CD4-positive, CD25-positive, alpha-beta regulatory T cell (primary cell): ENCODE measurements at regions not wholly inside any gene's neighbourhood (a gene's known extent, or its start where the extent isn't known, plus 50 kb on each side); places are given as distances from the start of the nearest gene placed in this dataset.

Experiments
- ATAC-seq, 2 donors: fragments of 150-1000 bp; cut with Tn5 transposase; one replicate each; pipeline ENCODE4 v1.10.0; 2021; ENCODE audit warnings: low read depth in 2 of 2, moderate number of reproducible peaks in 2 of 2, moderate library complexity in 1 of 2
- DNase-seq, 3 donors: peaks; one replicate each; pipeline versions ENCODE4 v3.0.0 to v3.0.0-alpha.2; 2012 to 2022; ENCODE audit warnings: mixed read lengths in 1 of 3
- H3K27ac ChIP-seq: one replicate; pipeline ENCODE4 v1.7.0; 2013; ENCODE audit warnings: mild to moderate bottlenecking, low read length; ENCODE audit not compliant: insufficient read depth, poor library complexity, severe bottlenecking
- H3K27me3 ChIP-seq: one replicate; pipeline ENCODE4 v1.7.0; 2013; ENCODE audit warnings: low read length; ENCODE audit not compliant: control insufficient read depth, insufficient read depth
- H3K36me3 ChIP-seq: one replicate; pipeline ENCODE4 v1.7.0; 2013; ENCODE audit warnings: mild to moderate bottlenecking, low read length, moderate library complexity; ENCODE audit not compliant: control insufficient read depth, insufficient read depth
- H3K4me1 ChIP-seq: 2 replicates; pipeline ENCODE4 v1.7.0; 2013; ENCODE audit warnings: mild to moderate bottlenecking, low read length; ENCODE audit not compliant: insufficient read depth, control insufficient read depth, poor library complexity, severe bottlenecking
- H3K4me3 ChIP-seq: one replicate; pipeline ENCODE4 v1.7.0; 2013; ENCODE audit warnings: low read depth, mild to moderate bottlenecking, low read length, moderate library complexity
- H3K9me3 ChIP-seq, 2 experiments: 1 replicate in 1 of 2; 2 replicates in 1 of 2; pipeline ENCODE4 v1.7.0; 2013; ENCODE audit warnings: low read length in 2 of 2, mild to moderate bottlenecking in 1 of 2, moderate library complexity in 1 of 2; ENCODE audit not compliant: control insufficient read depth in 2 of 2
- H3K27ac Mint-ChIP-seq, 3 donors: one replicate each; pipeline ENCODE4 v1.8.0; 2020 to 2022; ENCODE audit warnings: mild to moderate bottlenecking in 3 of 3, mixed read lengths in 3 of 3, moderate library complexity in 2 of 3
- H3K27me3 Mint-ChIP-seq: one replicate; pipeline ENCODE4 v1.8.0; 2022; ENCODE audit warnings: mild to moderate bottlenecking, mixed read lengths
- H3K36me3 Mint-ChIP-seq: one replicate; pipeline ENCODE4 v1.8.0; 2020; ENCODE audit warnings: mixed read lengths
- H3K4me1 Mint-ChIP-seq, 4 donors: one replicate each; pipeline ENCODE4 v1.8.0; 2020 to 2022; ENCODE audit warnings: mixed read lengths in 4 of 4, mild to moderate bottlenecking in 1 of 4
- H3K4me3 Mint-ChIP-seq, 4 donors: one replicate each; pipeline ENCODE4 v1.8.0; 2020 to 2022; ENCODE audit warnings: mild to moderate bottlenecking in 4 of 4, mixed read lengths in 4 of 4, moderate library complexity in 3 of 4
- H3K9me3 Mint-ChIP-seq, 7 donors: one replicate each; pipeline ENCODE4 v1.8.0; 2020 to 2022; ENCODE audit warnings: mixed read lengths in 7 of 7, mild to moderate bottlenecking in 3 of 7, moderate library complexity in 2 of 7

DNA sequence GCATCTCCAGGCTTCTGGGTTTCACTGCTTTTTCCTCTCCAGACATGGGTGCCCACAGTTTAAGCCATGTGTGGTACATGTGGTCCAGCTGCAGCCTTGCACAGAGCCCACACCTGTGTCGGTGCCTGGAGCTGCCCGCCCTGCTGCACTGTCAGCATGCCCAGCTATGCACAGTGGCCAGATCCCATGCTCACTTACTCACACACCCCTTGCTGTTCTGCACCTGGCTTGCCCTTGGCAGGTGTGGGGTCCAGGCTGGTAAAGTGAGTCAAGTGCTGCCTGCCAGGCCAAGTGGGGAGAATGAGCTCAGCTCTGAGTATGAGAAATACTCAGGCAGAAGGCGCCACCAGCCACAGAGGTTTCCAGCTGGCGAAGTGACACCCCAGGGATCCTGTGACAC lies 739.9 kb downstream of the CDH11 start:
- H3K27me3 Mint-ChIP-seq, result no peaks in the 10 kb centered on the region
- Histone ChIP-seq H3K36me3 (no peaks in the 10 kb centered on the region), H3K27ac (no peak overlapping the region), H3K9me3 (no peaks in the 10 kb centered on the region), H3K27me3 (no peaks in the 10 kb centered on the region), H3K4me1 (no peaks in the 10 kb centered on the region), H3K4me3 (no peak overlapping the region)
- no peak overlapping the region for H3K4me3 Mint-ChIP-seq
- no peak overlapping the region for H3K27ac Mint-ChIP-seq
- peaks cover 4 to 30% (median 12%) of the 10 kb centered on the region in 7 donors for H3K9me3 Mint-ChIP-seq
- ATAC-seq, result no peak
- H3K4me1 Mint-ChIP-seq, result no peaks in the 10 kb centered on the region
- H3K36me3 Mint-ChIP-seq, result no peaks in the 10 kb centered on the region
- no peak for DNase-seq

- Mint-ChIP-seq H3K27me3 (no peaks in the 10 kb centered on the region), H3K4me1 (no peaks in the 10 kb centered on the region), H3K27ac (no peak overlapping the region), H3K9me3 (peaks cover 2 to 25% (median 7%) of the 10 kb centered on the region in 7 donors), H3K4me3 (no peak overlapping the region), H3K36me3 (no peaks in the 10 kb centered on the region)
- Histone ChIP-seq H3K27me3 (no peaks in the 10 kb centered on the region), H3K36me3 (no peaks in the 10 kb centered on the region), H3K4me1 (no peaks in the 10 kb centered on the region), H3K27ac (no peak overlapping the region), H3K4me3 (no peak overlapping the region), H3K9me3 (peaks cover 0 to 2% of the 10 kb centered on the region in 2 experiments)
- DNase-seq, result no peak
- no peak for ATAC-seq
These were observed 741.1 kb downstream of the CDH11 start for GRCh38 chr16:64380751-64381150.

DNA sequence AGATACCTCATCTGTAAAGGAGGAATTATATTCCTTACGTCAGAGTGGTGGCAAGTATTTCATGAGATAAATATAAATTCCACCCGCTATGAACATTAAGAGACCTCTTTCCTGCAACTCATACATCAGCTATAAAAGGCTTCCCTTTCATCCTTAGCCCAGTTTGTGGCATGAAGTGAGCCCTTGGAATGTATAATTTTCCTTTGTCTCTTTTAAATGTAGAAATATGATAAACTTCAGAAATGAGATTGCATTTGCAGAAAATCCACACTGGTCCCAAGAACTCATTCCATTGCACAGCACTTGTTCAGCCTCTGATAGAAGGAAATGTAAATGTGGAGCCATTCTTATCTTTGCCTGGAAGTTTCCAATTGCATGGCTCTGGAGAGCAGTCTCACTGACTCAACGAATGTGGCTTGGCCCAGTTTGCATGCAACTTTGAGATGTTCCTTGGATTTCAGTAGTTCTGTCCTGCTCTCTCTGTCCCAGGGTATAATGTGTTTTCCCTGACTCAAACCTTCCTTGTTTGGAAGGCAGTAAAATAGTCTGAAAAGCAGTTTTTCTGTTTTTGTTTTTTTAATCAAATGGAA lies 746.4 kb downstream of the CDH11 start:
- ATAC-seq, result no peak
- DNase-seq, result no peak
- peaks cover 2 to 5% of the 10 kb centered on the region in 2 experiments for H3K9me3 ChIP-seq
- no peaks in the 10 kb centered on the region for H3K27me3 Mint-ChIP-seq
- H3K36me3 ChIP-seq, result no peaks in the 10 kb centered on the region
- H3K27ac Mint-ChIP-seq, result no peak overlapping the region
- H3K27ac ChIP-seq, result no peak overlapping the region
- H3K36me3 Mint-ChIP-seq, result no peaks in the 10 kb centered on the region
- H3K4me1 ChIP-seq, result no peaks in the 10 kb centered on the region
- no peak overlapping the region for H3K4me3 Mint-ChIP-seq
- H3K4me1 Mint-ChIP-seq, result no peaks in the 10 kb centered on the region
- no peak overlapping the region for H3K4me3 ChIP-seq
- H3K9me3 Mint-ChIP-seq, result peaks cover 2 to 35% (median 9%) of the 10 kb centered on the region in 7 donors
- no peaks in the 10 kb centered on the region for H3K27me3 ChIP-seq

- Mint-ChIP-seq H3K27me3 (no peaks in the 10 kb centered on the region), H3K9me3 (peaks cover 3 to 20% (median 4%) of the 10 kb centered on the region in 7 donors), H3K36me3 (no peaks in the 10 kb centered on the region), H3K4me3 (no peak overlapping the region), H3K4me1 (no peaks in the 10 kb centered on the region), H3K27ac (no peak overlapping the region)
- no peaks in the 10 kb centered on the region for H3K36me3 ChIP-seq
- ATAC-seq, result no peak
- no peaks in the 10 kb centered on the region for H3K27me3 ChIP-seq
- no peak overlapping the region for H3K4me3 ChIP-seq
- no peak overlapping the region for H3K27ac ChIP-seq
- no peak for DNase-seq
- peaks cover 0 to 17% of the 10 kb centered on the region in 2 experiments for H3K9me3 ChIP-seq
- H3K4me1 ChIP-seq, result no peaks in the 10 kb centered on the region
These were observed 751.8 kb downstream of the CDH11 start for GRCh38 chr16:64370112-64370511.

DNA sequence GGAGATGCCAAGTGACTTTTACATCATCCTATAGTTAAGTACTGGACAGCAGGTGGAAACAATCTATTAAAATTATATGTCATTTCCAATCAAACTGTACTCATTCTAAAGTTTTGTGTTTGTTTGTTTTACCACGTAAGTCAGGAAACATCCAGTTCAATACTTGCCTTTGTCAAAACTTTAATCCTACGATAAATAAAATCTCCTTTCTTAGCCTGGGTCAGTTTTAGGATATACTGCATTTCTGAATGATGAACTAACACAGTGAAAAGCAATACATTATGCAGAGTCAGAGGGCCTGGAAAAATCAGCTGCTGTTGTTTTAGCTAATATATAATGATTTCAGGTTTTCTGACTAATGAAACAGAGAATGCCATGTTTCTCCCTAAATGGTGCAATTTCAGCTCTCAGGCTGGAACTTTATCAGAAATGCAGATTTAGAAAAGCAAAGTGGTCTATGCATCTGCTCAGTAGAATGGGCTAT lies 756.4 kb downstream of the CDH11 start:
- H3K27ac Mint-ChIP-seq, result no peak overlapping the region
- Histone ChIP-seq H3K4me1 (no peaks in the 10 kb centered on the region), H3K36me3 (no peaks in the 10 kb centered on the region), H3K27me3 (no peaks in the 10 kb centered on the region), H3K9me3 (peaks cover 2 to 26% of the 10 kb centered on the region in 2 experiments), H3K27ac (no peak overlapping the region), H3K4me3 (no peak overlapping the region)
- no peak for DNase-seq
- ATAC-seq, result no peak
- no peaks in the 10 kb centered on the region for H3K36me3 Mint-ChIP-seq
- no peaks in the 10 kb centered on the region for H3K4me1 Mint-ChIP-seq
- H3K9me3 Mint-ChIP-seq, result peaks cover 0 to 21% (median 7%) of the 10 kb centered on the region in 7 donors
- H3K27me3 Mint-ChIP-seq, result no peaks in the 10 kb centered on the region
- H3K4me3 Mint-ChIP-seq, result no peak overlapping the region

DNA sequence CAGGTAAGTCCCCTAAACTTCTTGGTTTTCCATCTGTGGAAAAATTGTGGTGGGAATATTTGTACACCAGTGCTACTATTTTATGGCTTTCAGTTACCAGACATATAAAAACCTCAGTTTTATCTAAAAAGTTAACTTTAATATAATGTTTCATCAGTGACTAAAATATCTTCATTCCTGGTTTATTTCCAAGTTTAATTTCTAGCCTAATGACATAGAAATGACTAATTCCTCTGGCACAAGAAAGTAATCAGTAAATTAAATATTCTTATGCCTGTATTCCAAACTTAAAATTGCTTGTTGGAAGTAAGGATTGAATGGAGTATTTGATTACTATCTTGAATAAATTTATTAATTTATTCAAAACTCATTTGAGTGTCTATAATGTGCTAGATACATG lies 757.0 kb downstream of the CDH11 start:
- Mint-ChIP-seq H3K36me3 (no peaks in the 10 kb centered on the region), H3K9me3 (peaks cover 0 to 26% (median 9%) of the 10 kb centered on the region in 7 donors), H3K27ac (no peak overlapping the region), H3K4me3 (no peak overlapping the region), H3K4me1 (no peaks in the 10 kb centered on the region), H3K27me3 (no peaks in the 10 kb centered on the region)
- Histone ChIP-seq H3K27me3 (no peaks in the 10 kb centered on the region), H3K27ac (no peak overlapping the region), H3K4me3 (no peak overlapping the region), H3K9me3 (peaks cover 2 to 21% of the 10 kb centered on the region in 2 experiments), H3K36me3 (no peaks in the 10 kb centered on the region), H3K4me1 (no peaks in the 10 kb centered on the region)
- no peak for DNase-seq
- ATAC-seq, result no peak

DNA sequence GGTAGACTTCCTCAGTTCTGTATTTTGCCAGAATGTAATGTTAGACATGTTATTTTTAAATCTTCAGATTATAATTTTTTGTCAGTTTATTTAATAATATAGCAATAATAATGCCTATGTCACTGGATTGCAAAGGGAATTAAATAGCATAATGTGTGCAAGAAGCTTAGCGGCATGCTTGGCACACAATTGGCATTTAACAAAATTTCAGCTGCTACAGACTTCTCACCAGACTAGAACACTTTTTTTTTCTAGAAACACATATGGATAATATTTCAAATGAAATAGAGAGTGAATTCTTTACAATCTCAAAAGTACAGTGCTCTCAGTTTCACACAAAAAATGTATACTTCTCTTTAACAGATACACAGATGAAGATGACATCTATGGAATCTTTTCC lies 757.4 kb downstream of the CDH11 start:
- Histone ChIP-seq H3K9me3 (peaks cover 2 to 24% of the 10 kb centered on the region in 2 experiments), H3K4me3 (no peak overlapping the region), H3K27ac (no peak overlapping the region), H3K27me3 (no peaks in the 10 kb centered on the region), H3K36me3 (no peaks in the 10 kb centered on the region), H3K4me1 (no peaks in the 10 kb centered on the region)
- Mint-ChIP-seq H3K9me3 (peaks cover 0 to 28% (median 9%) of the 10 kb centered on the region in 7 donors), H3K4me3 (no peak overlapping the region), H3K27ac (no peak overlapping the region), H3K36me3 (no peaks in the 10 kb centered on the region), H3K27me3 (no peaks in the 10 kb centered on the region), H3K4me1 (no peaks in the 10 kb centered on the region)
- DNase-seq, result no peak
- ATAC-seq, result no peak

GRCh38 chr16:64364016-64364415 lies 757.8 kb downstream of the CDH11 start:
- ATAC-seq (no peak), DNase-seq (no peak)
- no peaks in the 10 kb centered on the region for H3K4me1 ChIP-seq
- Mint-ChIP-seq H3K27ac (no peak overlapping the region), H3K4me3 (no peak overlapping the region), H3K36me3 (no peaks in the 10 kb centered on the region), H3K4me1 (no peaks in the 10 kb centered on the region), H3K9me3 (peaks cover 0 to 32% (median 5%) of the 10 kb centered on the region in 7 donors), H3K27me3 (no peaks in the 10 kb centered on the region)
- peaks cover 2 to 28% of the 10 kb centered on the region in 2 experiments for H3K9me3 ChIP-seq
- no peak overlapping the region for H3K27ac ChIP-seq
- no peak overlapping the region for H3K4me3 ChIP-seq
- no peaks in the 10 kb centered on the region for H3K36me3 ChIP-seq
- H3K27me3 ChIP-seq, result no peaks in the 10 kb centered on the region
